SK-N-SH (cell line): ENCODE measurements at regions not wholly inside any gene's neighbourhood (a gene's known extent, or its start where the extent isn't known, plus 50 kb on each side); places are given as distances from the start of the nearest gene placed in this dataset.
A peak's percentile ranks its signal among the peaks of the same experiment; 100 is the strongest.

Experiments used
- CHD2 ChIP-seq: fragments of 150-350 bp; IDR thresholded peaks from 2 replicates; pipeline ENCODE4 v1.6.1; 2018; ENCODE audit warnings: low read length; ENCODE audit not compliant: partially characterized antibody
- EP300 ChIP-seq, 2 experiments: IDR thresholded peaks; 2 replicates each; pipeline versions ENCODE4 v1.4.0 to v1.6.1; 2012; ENCODE audit warnings: borderline replicate concordance in 1 of 2, low read depth in 1 of 2, low read length in 1 of 2
- EZH2phosphoT487 ChIP-seq: fragments of 200-600 bp; sonication (generic); IDR thresholded peaks from 2 replicates; pipeline ENCODE4 v1.6.1; 2017; ENCODE audit warnings: low read depth, mixed run types, mild to moderate bottlenecking, antibody characterized with exemption, moderate library complexity, borderline replicate concordance
- FOXJ3 ChIP-seq: sonication (generic); formaldehyde crosslinking; IDR thresholded peaks from 2 replicates; pipeline ENCODE4 v1.5.1; 2020; ENCODE audit warnings: mild to moderate bottlenecking, missing genetic modification reagents
- FOXM1 ChIP-seq: IDR thresholded peaks from 2 replicates; pipeline ENCODE4 v1.4.0; 2012; ENCODE audit warnings: low read depth, mild to moderate bottlenecking
- GABPA ChIP-seq: IDR thresholded peaks from 2 replicates; pipeline ENCODE4 v1.4.0; 2012; ENCODE audit warnings: low read depth, mild to moderate bottlenecking
- GATA2 ChIP-seq: sonication (generic); formaldehyde crosslinking; IDR thresholded peaks from 2 replicates; pipeline ENCODE4 v1.5.0; 2020; ENCODE audit warnings: mild to moderate bottlenecking, missing genetic modification reagents
- JUND ChIP-seq: IDR thresholded peaks from 2 replicates; pipeline ENCODE4 v1.4.0; 2012
- MXI1 ChIP-seq: IDR thresholded peaks from 2 replicates; pipeline ENCODE4 v1.6.1; 2012; ENCODE audit warnings: mild to moderate bottlenecking, low read depth, low read length, improper control_type of control experiment
- NFIC ChIP-seq: IDR thresholded peaks from 2 replicates; pipeline ENCODE4 v1.4.0; 2012; ENCODE audit warnings: borderline replicate concordance
- POLR2AphosphoS5 ChIP-seq: IDR thresholded peaks from 2 replicates; pipeline ENCODE4 v1.6.1; 2012; ENCODE audit warnings: low read depth, low read length
- RCOR1 ChIP-seq: fragments of 150-350 bp; IDR thresholded peaks from 2 replicates; pipeline ENCODE4 v1.6.1; 2017; ENCODE audit warnings: antibody characterized with exemption, low read length
- RFX5 ChIP-seq: IDR thresholded peaks from 2 replicates; pipeline ENCODE4 v1.6.1; 2012; ENCODE audit warnings: mild to moderate bottlenecking, improper control_type of control experiment, low read length
- RXRA ChIP-seq: IDR thresholded peaks from 2 replicates; pipeline ENCODE4 v1.4.0; 2012; ENCODE audit warnings: low read depth, mild to moderate bottlenecking, borderline replicate concordance
- SMC3 ChIP-seq: IDR thresholded peaks from 2 replicates; pipeline ENCODE4 v1.6.1; 2012; ENCODE audit warnings: low read depth, low read length, improper control_type of control experiment
- TAF1 ChIP-seq: IDR thresholded peaks from 2 replicates; pipeline ENCODE4 v1.6.1; 2012; ENCODE audit warnings: low read depth, mild to moderate bottlenecking, low read length, moderate library complexity, borderline replicate concordance
- TCF12 ChIP-seq: IDR thresholded peaks from 2 replicates; pipeline ENCODE4 v1.4.0; 2012
- TEAD4 ChIP-seq: IDR thresholded peaks from 2 replicates; pipeline ENCODE4 v1.4.0; 2012; ENCODE audit warnings: mild to moderate bottlenecking, borderline replicate concordance; ENCODE audit not compliant: insufficient read depth
- YY1 ChIP-seq: IDR thresholded peaks from 2 replicates; pipeline ENCODE4 v1.4.0; 2012; ENCODE audit warnings: low read depth, mild to moderate bottlenecking
- TF ChIP-seq, protein P1 (sequence below): fragments of 200-600 bp; sonication (generic); IDR thresholded peaks from 2 replicates; pipeline ENCODE4 v1.6.1; 2017; ENCODE audit warnings: antibody characterized with exemption, mild to moderate bottlenecking, moderate library complexity
- TF ChIP-seq, protein P2 (sequence below): IDR thresholded peaks from 2 replicates; pipeline ENCODE4 v1.4.0; 2012; ENCODE audit warnings: low read depth, borderline replicate concordance
- TF ChIP-seq, protein P3 (sequence below): fragments of 150-350 bp; IDR thresholded peaks from 2 replicates; pipeline ENCODE4 v1.6.1; 2017; ENCODE audit warnings: antibody characterized with exemption, low read length, low read depth, borderline replicate concordance

DNA sequence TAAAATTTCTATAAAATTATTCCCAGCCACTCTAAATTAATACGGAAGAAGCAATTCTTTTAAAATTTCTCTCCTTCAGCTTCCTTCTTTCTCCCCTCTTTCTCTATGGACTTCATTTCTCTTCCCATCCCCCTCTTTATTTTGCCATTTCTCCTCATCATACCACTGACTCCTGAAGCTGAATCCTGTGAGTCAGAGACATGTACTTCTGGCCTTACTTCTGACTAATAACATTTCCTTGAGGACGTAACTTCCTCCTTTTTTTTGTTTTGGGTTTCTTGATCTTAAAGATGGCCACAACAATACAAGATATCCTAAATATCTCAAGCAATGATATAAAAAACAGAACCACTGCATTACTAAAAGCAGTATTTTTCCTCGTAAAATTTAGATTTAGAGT is 63.6 kb upstream of the DENND1B start (continued):
- TF ChIP-seq SMC3 (no peak), NFIC (no peak), MXI1 (no peak), TCF12 (peak; percentile 8; the same call in 1 of the 2 replicates), GABPA (peak; percentile 46; the same call in 1 of the 2 replicates), TAF1 (no peak), EP300 (IDR thresholded peaks at IDR 0.05; ENCODE audit: borderline replicate concordance in 1 of 2, low read depth in 1 of 2, low read length in 1 of 2) (no peak), GATA2 (no peak), RXRA (no peak), CHD2 (no peak), EZH2phosphoT487 (no peak), JUND (0 out of 2 replicates have a peak, but pooled peaks have one; percentile 25), FOXJ3 (CRISPR knock-in tag) (no peak), FOXM1 (no peak), RFX5 (no peak), YY1 (peak; percentile 46; the same call in 1 of the 2 replicates), RCOR1 (no peak), POLR2AphosphoS5 (no peak), TEAD4 (no peak)
- TF ChIP-seq, protein P1, sequence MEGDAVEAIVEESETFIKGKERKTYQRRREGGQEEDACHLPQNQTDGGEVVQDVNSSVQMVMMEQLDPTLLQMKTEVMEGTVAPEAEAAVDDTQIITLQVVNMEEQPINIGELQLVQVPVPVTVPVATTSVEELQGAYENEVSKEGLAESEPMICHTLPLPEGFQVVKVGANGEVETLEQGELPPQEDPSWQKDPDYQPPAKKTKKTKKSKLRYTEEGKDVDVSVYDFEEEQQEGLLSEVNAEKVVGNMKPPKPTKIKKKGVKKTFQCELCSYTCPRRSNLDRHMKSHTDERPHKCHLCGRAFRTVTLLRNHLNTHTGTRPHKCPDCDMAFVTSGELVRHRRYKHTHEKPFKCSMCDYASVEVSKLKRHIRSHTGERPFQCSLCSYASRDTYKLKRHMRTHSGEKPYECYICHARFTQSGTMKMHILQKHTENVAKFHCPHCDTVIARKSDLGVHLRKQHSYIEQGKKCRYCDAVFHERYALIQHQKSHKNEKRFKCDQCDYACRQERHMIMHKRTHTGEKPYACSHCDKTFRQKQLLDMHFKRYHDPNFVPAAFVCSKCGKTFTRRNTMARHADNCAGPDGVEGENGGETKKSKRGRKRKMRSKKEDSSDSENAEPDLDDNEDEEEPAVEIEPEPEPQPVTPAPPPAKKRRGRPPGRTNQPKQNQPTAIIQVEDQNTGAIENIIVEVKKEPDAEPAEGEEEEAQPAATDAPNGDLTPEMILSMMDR = no peak
- TF ChIP-seq, protein P2, sequence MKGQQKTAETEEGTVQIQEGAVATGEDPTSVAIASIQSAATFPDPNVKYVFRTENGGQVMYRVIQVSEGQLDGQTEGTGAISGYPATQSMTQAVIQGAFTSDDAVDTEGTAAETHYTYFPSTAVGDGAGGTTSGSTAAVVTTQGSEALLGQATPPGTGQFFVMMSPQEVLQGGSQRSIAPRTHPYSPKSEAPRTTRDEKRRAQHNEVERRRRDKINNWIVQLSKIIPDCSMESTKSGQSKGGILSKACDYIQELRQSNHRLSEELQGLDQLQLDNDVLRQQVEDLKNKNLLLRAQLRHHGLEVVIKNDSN = no peak
- TF ChIP-seq, protein P3, sequence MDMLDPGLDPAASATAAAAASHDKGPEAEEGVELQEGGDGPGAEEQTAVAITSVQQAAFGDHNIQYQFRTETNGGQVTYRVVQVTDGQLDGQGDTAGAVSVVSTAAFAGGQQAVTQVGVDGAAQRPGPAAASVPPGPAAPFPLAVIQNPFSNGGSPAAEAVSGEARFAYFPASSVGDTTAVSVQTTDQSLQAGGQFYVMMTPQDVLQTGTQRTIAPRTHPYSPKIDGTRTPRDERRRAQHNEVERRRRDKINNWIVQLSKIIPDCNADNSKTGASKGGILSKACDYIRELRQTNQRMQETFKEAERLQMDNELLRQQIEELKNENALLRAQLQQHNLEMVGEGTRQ = no peak
